Thyroid gland (tissue), 4 donors: ENCODE measurements at regions not wholly inside any gene's neighbourhood (a gene's known extent, or its start where the extent isn't known, plus 50 kb on each side); places are given as distances from the start of the nearest gene placed in this dataset.

Experiments
- CTCF ChIP-seq, 6 experiments: fragments of 200-600 bp in 3 of 6; fragments of 450-650 bp in 3 of 6; sonication (generic) in 3 of 6; IDR thresholded peaks; one replicate each; pipeline ENCODE4 v1.5.1; 2016 to 2019; ENCODE audit warnings: antibody characterized with exemption in 6 of 6, mild to moderate bottlenecking in 2 of 6, inconsistent platforms in 1 of 6, moderate library complexity in 1 of 6
- POLR2A ChIP-seq, 2 donors: fragments of 450-650 bp; IDR thresholded peaks; one replicate each; pipeline ENCODE4 v1.6.1; 2017; ENCODE audit warnings: antibody characterized with exemption in 2 of 2, mild to moderate bottlenecking in 2 of 2, moderate library complexity in 1 of 2

- TF ChIP-seq POLR2A (IDR thresholded peaks at IDR 0.05) = no peak
- TF ChIP-seq CTCF (IDR thresholded peaks at IDR 0.05) = no peak
Observed at GRCh38 chr6:164532198-164533044, 777.0 kb downstream of the C6orf118 start.
